Ovary (tissue), 3 donors: ENCODE measurements at regions not wholly inside any gene's neighbourhood (a gene's known extent, or its start where the extent isn't known, plus 50 kb on each side); places are given as distances from the start of the nearest gene placed in this dataset.

Source experiments
- EP300 ChIP-seq: sonication (generic); formaldehyde crosslinking; IDR thresholded peaks from one replicate; pipeline ENCODE4 v1.6.1; 2017; ENCODE audit warnings: antibody characterized with exemption
- POLR2A ChIP-seq: fragments of 450-650 bp; IDR thresholded peaks from one replicate; pipeline ENCODE4 v1.6.1; 2017; ENCODE audit warnings: antibody characterized with exemption, mild to moderate bottlenecking, moderate library complexity
- TF ChIP-seq, protein P1 (sequence below), 3 donors: fragments of 450-650 bp in 2 of 3; fragments of 200-600 bp in 1 of 3; IDR thresholded peaks; one replicate each; pipeline versions ENCODE4 v1.5.1 to v1.8.0; 2016 to 2022; ENCODE audit warnings: antibody characterized with exemption in 3 of 3, mild to moderate bottlenecking in 1 of 3
- donor health status: DM: no; HTN: no; CAD: no.

DNA sequence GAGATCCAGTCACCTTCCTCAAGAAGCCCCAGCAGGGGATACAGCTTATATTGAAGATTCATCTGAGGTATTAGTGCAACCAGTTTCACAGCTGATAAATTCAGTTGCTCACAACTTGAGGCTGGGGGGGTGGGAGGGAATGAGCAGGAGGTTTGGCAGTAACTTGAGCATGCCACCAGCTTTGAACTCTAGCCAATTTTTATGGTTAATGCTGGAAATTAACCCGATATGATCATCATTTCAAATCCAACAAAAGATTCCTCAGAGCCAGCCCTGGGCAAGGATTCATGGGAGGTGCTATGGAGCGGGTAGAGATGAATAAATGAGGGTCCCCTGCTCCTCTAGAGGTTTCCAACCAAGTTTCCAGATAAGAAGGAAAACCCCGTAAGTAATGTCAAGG lies 73.1 kb upstream of the HES1 start:
- TF ChIP-seq, protein P1, sequence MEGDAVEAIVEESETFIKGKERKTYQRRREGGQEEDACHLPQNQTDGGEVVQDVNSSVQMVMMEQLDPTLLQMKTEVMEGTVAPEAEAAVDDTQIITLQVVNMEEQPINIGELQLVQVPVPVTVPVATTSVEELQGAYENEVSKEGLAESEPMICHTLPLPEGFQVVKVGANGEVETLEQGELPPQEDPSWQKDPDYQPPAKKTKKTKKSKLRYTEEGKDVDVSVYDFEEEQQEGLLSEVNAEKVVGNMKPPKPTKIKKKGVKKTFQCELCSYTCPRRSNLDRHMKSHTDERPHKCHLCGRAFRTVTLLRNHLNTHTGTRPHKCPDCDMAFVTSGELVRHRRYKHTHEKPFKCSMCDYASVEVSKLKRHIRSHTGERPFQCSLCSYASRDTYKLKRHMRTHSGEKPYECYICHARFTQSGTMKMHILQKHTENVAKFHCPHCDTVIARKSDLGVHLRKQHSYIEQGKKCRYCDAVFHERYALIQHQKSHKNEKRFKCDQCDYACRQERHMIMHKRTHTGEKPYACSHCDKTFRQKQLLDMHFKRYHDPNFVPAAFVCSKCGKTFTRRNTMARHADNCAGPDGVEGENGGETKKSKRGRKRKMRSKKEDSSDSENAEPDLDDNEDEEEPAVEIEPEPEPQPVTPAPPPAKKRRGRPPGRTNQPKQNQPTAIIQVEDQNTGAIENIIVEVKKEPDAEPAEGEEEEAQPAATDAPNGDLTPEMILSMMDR (IDR thresholded peaks at IDR 0.05) = no peak
- no peak for TF ChIP-seq EP300
- no peak for TF ChIP-seq POLR2A
